Esophagus squamous epithelium (tissue), 5 donors: ENCODE measurements at regions not wholly inside any gene's neighbourhood (a gene's known extent, or its start where the extent isn't known, plus 50 kb on each side); places are given as distances from the start of the nearest gene placed in this dataset.

Experiments used
- DNase-seq: peaks from one replicate; lab custom pipeline; 2025; lab: John Stamatoyannopoulos, UW
- H3K27ac ChIP-seq, 4 donors: fragments of 200-600 bp; sonication (generic); one replicate each; pipeline ENCODE4 v1.5.1; 2016 to 2019; ENCODE audit warnings: mild to moderate bottlenecking in 1 of 4
- H3K27me3 ChIP-seq, 4 donors: fragments of 200-600 bp; sonication (generic); 1 replicate in 3 of 4; 2 replicates in 1 of 4; pipeline versions ENCODE4 v1.5.1 to v1.6.0; 2017 to 2021; ENCODE audit warnings: antibody characterized with exemption in 1 of 4
- H3K36me3 ChIP-seq, 3 donors: fragments of 200-600 bp; sonication (generic); one replicate each; pipeline ENCODE4 v1.5.1; 2016 to 2019
- H3K4me1 ChIP-seq, 3 donors: fragments of 200-600 bp; sonication (generic); one replicate each; pipeline ENCODE4 v1.5.1; 2017 to 2019
- H3K4me3 ChIP-seq, 4 donors: fragments of 200-600 bp; sonication (generic); 1 replicate in 3 of 4; 2 replicates in 1 of 4; pipeline ENCODE4 v1.5.1; 2016 to 2019; ENCODE audit warnings: mild to moderate bottlenecking in 2 of 4, moderate library complexity in 1 of 4
- H3K9me3 ChIP-seq, 3 donors: fragments of 200-600 bp; sonication (generic); one replicate each; pipeline ENCODE4 v1.5.1; 2016 to 2019
- POLR2A ChIP-seq, 4 donors: fragments of 450-650 bp; IDR thresholded peaks; one replicate each; pipeline ENCODE4 v1.6.1; 2017; ENCODE audit warnings: antibody characterized with exemption in 4 of 4, mild to moderate bottlenecking in 4 of 4, moderate library complexity in 3 of 4
- WGBS, 2 donors: methylation state at CpG; one replicate each; pipeline ENCODE4 v1.1.5; 2018; 5-methylcytosine and 5-hydroxymethylcytosine counted together
- intact Hi-C: fragments of 100-400 bp; cut with DNase I; formaldehyde crosslinking; loops from one replicate; pipeline ENCODE4 v1.15.0; 2022
- TF ChIP-seq, protein P1 (sequence below), 6 experiments: fragments of 450-650 bp in 4 of 6; fragments of 200-600 bp in 2 of 6; sonication (generic) in 2 of 6; IDR thresholded peaks; one replicate each; pipeline ENCODE4 v1.5.1; 2016 to 2019; ENCODE audit warnings: antibody characterized with exemption in 6 of 6, mild to moderate bottlenecking in 4 of 6, moderate library complexity in 4 of 6
- donor health status: DM: yes; HTN: yes; CAD: no.

- no peak for TF ChIP-seq POLR2A (IDR thresholded peaks at IDR 0.05)
- TF ChIP-seq, protein P1, sequence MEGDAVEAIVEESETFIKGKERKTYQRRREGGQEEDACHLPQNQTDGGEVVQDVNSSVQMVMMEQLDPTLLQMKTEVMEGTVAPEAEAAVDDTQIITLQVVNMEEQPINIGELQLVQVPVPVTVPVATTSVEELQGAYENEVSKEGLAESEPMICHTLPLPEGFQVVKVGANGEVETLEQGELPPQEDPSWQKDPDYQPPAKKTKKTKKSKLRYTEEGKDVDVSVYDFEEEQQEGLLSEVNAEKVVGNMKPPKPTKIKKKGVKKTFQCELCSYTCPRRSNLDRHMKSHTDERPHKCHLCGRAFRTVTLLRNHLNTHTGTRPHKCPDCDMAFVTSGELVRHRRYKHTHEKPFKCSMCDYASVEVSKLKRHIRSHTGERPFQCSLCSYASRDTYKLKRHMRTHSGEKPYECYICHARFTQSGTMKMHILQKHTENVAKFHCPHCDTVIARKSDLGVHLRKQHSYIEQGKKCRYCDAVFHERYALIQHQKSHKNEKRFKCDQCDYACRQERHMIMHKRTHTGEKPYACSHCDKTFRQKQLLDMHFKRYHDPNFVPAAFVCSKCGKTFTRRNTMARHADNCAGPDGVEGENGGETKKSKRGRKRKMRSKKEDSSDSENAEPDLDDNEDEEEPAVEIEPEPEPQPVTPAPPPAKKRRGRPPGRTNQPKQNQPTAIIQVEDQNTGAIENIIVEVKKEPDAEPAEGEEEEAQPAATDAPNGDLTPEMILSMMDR (IDR thresholded peaks at IDR 0.05), result no peak
- Histone ChIP-seq H3K4me3 (no peak overlapping the region), H3K36me3 (no peaks in the 10 kb centered on the region), H3K27ac (no peak overlapping the region), H3K27me3 (no peaks in the 10 kb centered on the region), H3K9me3 (no peaks in the 10 kb centered on the region), H3K4me1 (no peaks in the 10 kb centered on the region)
- DNase-seq, result no peak
- WGBS, 2 donors, result 64 to 80% methylated on average over 1 to 2 of the region's 2 CpGs
- intact Hi-C loops, result loop anchor here (10.0 kb wide), 1 partner anchor 525 kb away; no protein-coding TSS in a partner anchor
These were observed 64.3 kb upstream of the GPR174 start for GRCh38 chrX:79080141-79080540.

GRCh38 chrX:79081895-79082512 is 62.5 kb upstream of the GPR174 start:
- intact Hi-C loops, result loop anchor here (10.0 kb wide), 1 partner anchor 527 kb away; no protein-coding TSS in a partner anchor
- TF ChIP-seq, protein P1 (IDR thresholded peaks at IDR 0.05), result peak; percentile 39 to 64 (median 50)
- TF ChIP-seq POLR2A (IDR thresholded peaks at IDR 0.05), result no peak
- no peak overlapping the region for H3K27ac ChIP-seq
- 11 to 19% methylated on average over 6 of the region's 6 CpGs for WGBS, 2 donors
- H3K4me1 ChIP-seq, result no peaks in the 10 kb centered on the region
- no peaks in the 10 kb centered on the region for H3K36me3 ChIP-seq
- DNase-seq, result no peak
- no peak overlapping the region for H3K4me3 ChIP-seq
- H3K9me3 ChIP-seq, result no peaks in the 10 kb centered on the region
- no peaks in the 10 kb centered on the region for H3K27me3 ChIP-seq

- H3K27ac ChIP-seq, result no peak overlapping the region
- intact Hi-C loops, result loop anchor here (10.0 kb wide), 1 partner anchor 528 kb away; no protein-coding TSS in a partner anchor
- no peaks in the 10 kb centered on the region for H3K4me1 ChIP-seq
- H3K9me3 ChIP-seq, result no peaks in the 10 kb centered on the region
- H3K27me3 ChIP-seq, result no peaks in the 10 kb centered on the region
- no peaks in the 10 kb centered on the region for H3K36me3 ChIP-seq
- no peak overlapping the region for H3K4me3 ChIP-seq
- 33 to 47% methylated on average over 3 of the region's 3 CpGs for WGBS, 2 donors
- DNase-seq, result no peak
- no peak for TF ChIP-seq POLR2A (IDR thresholded peaks at IDR 0.05)
- TF ChIP-seq, protein P1 (IDR thresholded peaks at IDR 0.05), result no peak
These were observed 61.6 kb upstream of the GPR174 start for GRCh38 chrX:79082899-79083298.

GRCh38 chrX:79084923-79085322 is 59.6 kb upstream of the GPR174 start:
- Histone ChIP-seq H3K4me1 (no peaks in the 10 kb centered on the region), H3K4me3 (no peak overlapping the region), H3K27me3 (no peaks in the 10 kb centered on the region), H3K36me3 (no peaks in the 10 kb centered on the region), H3K9me3 (no peaks in the 10 kb centered on the region), H3K27ac (no peak overlapping the region)
- intact Hi-C loops, result loop anchor here (10.0 kb wide), 1 partner anchor 530 kb away; no protein-coding TSS in a partner anchor
- TF ChIP-seq POLR2A (IDR thresholded peaks at IDR 0.05), result no peak
- TF ChIP-seq, protein P1 (IDR thresholded peaks at IDR 0.05), result no peak
- 63 to 89% methylated on average over 1 of the region's 1 CpG for WGBS, 2 donors
- no peak for DNase-seq

- H3K9me3 ChIP-seq, result no peaks in the 10 kb centered on the region
- H3K4me1 ChIP-seq, result no peaks in the 10 kb centered on the region
- no peak for DNase-seq
- TF ChIP-seq, protein P1 (IDR thresholded peaks at IDR 0.05), result no peak
- no peak for TF ChIP-seq POLR2A (IDR thresholded peaks at IDR 0.05)
- intact Hi-C loops, result loop anchor here (10.0 kb wide), 1 partner anchor 535 kb away; no protein-coding TSS in a partner anchor
- H3K4me3 ChIP-seq, result no peak overlapping the region
- H3K27me3 ChIP-seq, result no peaks in the 10 kb centered on the region
- no peaks in the 10 kb centered on the region for H3K36me3 ChIP-seq
- no peak overlapping the region for H3K27ac ChIP-seq
These were observed 54.4 kb upstream of the GPR174 start for GRCh38 chrX:79089896-79090584.
